ENCODE measurements at regions not wholly inside any gene's neighbourhood (a gene's known extent, or its start where the extent isn't known, plus 50 kb on each side); places are given as distances from the start of the nearest gene placed in this dataset.

DNA sequence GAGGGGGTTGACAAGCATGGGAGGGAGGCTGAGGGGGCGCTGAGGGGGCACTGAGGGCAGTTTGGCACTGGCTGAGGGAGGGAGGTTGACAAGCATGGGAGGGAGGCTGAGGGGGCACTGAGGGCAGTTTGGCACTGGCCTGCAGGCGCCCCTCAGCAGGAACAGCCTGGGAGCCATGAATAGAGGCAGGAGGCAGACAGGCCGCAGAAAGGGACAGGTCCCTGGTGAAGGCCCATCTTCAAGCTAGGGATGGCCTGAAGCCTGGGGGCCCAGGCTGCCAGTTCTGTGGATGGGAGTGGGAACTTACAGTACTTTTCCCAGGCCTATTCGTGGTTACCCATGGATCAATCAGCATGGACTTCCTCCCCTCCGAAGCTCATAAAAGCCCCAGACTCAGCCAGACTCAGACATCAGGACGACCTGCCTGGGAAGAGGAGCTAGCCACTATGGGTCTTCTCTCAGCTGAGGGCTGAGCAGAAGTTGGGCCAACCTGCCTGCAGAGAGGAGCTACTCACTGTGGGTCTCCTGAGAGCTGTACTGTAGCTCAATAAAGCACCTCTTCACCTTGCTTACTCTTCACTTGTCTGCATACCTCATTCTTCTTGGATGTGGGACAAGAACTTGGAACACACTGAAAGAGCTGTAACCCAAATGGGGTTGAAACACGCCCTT is 72.8 kb upstream of the BRD7 start:
- TF ChIP-seq, protein P1, sequence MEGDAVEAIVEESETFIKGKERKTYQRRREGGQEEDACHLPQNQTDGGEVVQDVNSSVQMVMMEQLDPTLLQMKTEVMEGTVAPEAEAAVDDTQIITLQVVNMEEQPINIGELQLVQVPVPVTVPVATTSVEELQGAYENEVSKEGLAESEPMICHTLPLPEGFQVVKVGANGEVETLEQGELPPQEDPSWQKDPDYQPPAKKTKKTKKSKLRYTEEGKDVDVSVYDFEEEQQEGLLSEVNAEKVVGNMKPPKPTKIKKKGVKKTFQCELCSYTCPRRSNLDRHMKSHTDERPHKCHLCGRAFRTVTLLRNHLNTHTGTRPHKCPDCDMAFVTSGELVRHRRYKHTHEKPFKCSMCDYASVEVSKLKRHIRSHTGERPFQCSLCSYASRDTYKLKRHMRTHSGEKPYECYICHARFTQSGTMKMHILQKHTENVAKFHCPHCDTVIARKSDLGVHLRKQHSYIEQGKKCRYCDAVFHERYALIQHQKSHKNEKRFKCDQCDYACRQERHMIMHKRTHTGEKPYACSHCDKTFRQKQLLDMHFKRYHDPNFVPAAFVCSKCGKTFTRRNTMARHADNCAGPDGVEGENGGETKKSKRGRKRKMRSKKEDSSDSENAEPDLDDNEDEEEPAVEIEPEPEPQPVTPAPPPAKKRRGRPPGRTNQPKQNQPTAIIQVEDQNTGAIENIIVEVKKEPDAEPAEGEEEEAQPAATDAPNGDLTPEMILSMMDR (IDR thresholded peaks at IDR 0.05) = no peak
- TF ChIP-seq POLR2A (IDR thresholded peaks at IDR 0.05) = no peak
